NT2/D1 (cell line): ENCODE measurements at regions not wholly inside any gene's neighbourhood (a gene's known extent, or its start where the extent isn't known, plus 50 kb on each side); places are given as distances from the start of the nearest gene placed in this dataset.

Experiments used
- DNase-seq: peaks from one replicate; pipeline ENCODE4 v3.0.0-alpha.2; 2011; ENCODE audit warnings: low read depth, low spot score
- H3K27me3 ChIP-seq: 2 replicates; pipeline ENCODE4 v1.6.0; 2011; ENCODE audit warnings: mild to moderate bottlenecking; ENCODE audit not compliant: insufficient read length, insufficient read depth
- H3K36me3 ChIP-seq: 2 replicates; pipeline ENCODE4 v1.6.1; 2011; ENCODE audit warnings: mild to moderate bottlenecking, low read length, mixed read lengths; ENCODE audit not compliant: insufficient read depth, insufficient read length
- H3K4me1 ChIP-seq: 2 replicates; pipeline ENCODE4 v1.5.1; 2011; ENCODE audit not compliant: insufficient read depth, insufficient read length
- H3K4me3 ChIP-seq: 2 replicates; pipeline ENCODE4 v1.5.1; 2011; ENCODE audit warnings: low read depth; ENCODE audit not compliant: insufficient read length
- H3K9ac ChIP-seq: 2 replicates; pipeline ENCODE4 v1.6.0; 2011; ENCODE audit warnings: low read depth; ENCODE audit not compliant: insufficient read length
- H3K9me3 ChIP-seq: 2 replicates; pipeline ENCODE4 v1.5.1; 2011; ENCODE audit warnings: mild to moderate bottlenecking, low read length; ENCODE audit not compliant: insufficient read depth
- SUZ12 ChIP-seq: IDR thresholded peaks from 2 replicates; pipeline ENCODE4 v1.6.1; 2011; ENCODE audit not compliant: insufficient read length, insufficient read depth; ENCODE audit errors: extremely low read depth
- YY1 ChIP-seq: IDR thresholded peaks from 2 replicates; pipeline ENCODE4 v1.6.1; 2011; ENCODE audit not compliant: insufficient read length, insufficient read depth
- ZNF274 ChIP-seq: IDR thresholded peaks from 2 replicates; pipeline ENCODE4 v1.6.1; 2011; ENCODE audit warnings: mild to moderate bottlenecking, low read depth, low read length

DNA sequence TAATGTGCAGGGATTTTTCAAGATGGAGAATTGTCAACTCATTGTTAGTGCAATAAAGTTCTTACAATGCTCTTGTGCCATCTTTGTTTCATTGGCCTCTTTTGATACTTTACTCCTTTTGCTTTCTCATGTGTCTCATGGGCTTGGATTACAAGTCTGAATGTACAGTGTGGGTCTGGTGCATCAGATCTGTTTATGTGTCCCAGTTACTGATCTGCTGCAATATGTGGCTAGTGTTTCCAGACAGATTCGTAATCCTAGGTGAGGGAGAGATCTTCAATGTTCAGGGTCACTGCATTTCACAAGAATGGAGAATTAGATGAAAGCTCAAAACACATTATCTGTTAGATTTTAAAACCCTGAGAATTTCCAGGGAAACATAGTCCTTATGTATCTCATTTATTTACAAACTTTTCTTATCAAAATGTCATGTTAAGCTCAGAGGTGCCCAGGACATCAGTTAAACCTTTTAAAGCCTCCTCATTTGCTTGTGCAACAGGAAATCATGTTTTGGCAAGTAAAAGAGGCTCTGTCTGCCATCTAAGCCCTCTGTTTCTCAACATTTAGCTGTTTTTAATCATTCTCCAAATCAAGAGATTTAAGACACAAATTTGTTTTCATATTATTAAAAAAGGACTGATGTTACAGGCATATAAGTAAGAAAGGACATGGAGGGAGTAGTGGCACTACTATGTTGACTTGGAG lies 108.1 kb downstream of the NUP35 start:
- no peak for DNase-seq
- H3K36me3 ChIP-seq, result no peaks in the 10 kb centered on the region
- H3K9ac ChIP-seq, result no peak overlapping the region
- TF ChIP-seq YY1 (no peak), SUZ12 (no peak), ZNF274 (no peak)
- H3K9me3 ChIP-seq, result no peaks in the 10 kb centered on the region
- no peaks in the 10 kb centered on the region for H3K27me3 ChIP-seq
- H3K4me1 ChIP-seq, result no peaks in the 10 kb centered on the region
- no peak overlapping the region for H3K4me3 ChIP-seq

DNA sequence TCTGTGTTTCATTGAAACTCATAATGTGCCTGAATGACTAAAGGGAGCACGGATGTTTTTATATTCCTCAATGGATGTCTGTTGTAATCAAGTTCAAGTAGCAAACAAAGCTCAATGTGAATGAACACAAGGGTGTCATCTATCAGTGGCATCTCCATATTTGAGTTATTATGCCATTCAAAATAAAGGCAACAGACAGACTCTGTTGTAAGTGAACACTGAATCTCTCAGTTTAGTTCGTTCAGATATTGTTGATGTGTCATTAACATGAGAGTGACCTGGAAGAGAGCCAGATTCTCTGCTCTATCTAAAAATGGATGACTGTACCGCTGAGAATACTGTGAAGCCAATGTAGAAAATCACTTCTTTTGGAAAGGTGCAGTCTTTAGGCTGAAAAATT lies 118.7 kb downstream of the NUP35 start:
- Histone ChIP-seq H3K4me1 (no peaks in the 10 kb centered on the region), H3K9me3 (no peaks in the 10 kb centered on the region), H3K9ac (no peak overlapping the region), H3K4me3 (no peak overlapping the region), H3K36me3 (no peaks in the 10 kb centered on the region), H3K27me3 (no peaks in the 10 kb centered on the region)
- no peak for DNase-seq
- TF ChIP-seq YY1, result no peak
- no peak for TF ChIP-seq ZNF274
- TF ChIP-seq SUZ12, result no peak

DNA sequence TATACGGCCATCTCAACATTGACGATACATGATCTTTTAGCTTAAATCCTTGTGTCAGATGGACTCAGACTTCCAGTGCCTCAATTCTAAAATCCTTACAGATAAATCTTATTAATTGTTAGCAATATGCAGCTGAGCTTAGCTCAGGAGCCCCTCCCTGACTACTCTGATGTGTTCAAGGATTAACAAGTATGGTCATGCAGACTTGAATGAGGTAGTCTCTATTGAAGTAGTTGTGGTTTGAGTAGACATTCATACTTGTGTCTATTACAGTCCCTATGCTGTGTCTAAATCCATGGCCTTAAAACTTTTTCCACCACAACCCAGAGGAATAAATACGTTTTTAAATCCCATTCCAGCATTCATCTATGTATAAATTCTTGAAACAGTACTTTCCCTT lies 119.5 kb downstream of the NUP35 start:
- Histone ChIP-seq H3K4me1 (no peaks in the 10 kb centered on the region), H3K4me3 (no peak overlapping the region), H3K36me3 (no peaks in the 10 kb centered on the region), H3K9me3 (no peaks in the 10 kb centered on the region), H3K9ac (no peak overlapping the region), H3K27me3 (no peaks in the 10 kb centered on the region)
- no peak for DNase-seq
- no peak for TF ChIP-seq YY1

DNA sequence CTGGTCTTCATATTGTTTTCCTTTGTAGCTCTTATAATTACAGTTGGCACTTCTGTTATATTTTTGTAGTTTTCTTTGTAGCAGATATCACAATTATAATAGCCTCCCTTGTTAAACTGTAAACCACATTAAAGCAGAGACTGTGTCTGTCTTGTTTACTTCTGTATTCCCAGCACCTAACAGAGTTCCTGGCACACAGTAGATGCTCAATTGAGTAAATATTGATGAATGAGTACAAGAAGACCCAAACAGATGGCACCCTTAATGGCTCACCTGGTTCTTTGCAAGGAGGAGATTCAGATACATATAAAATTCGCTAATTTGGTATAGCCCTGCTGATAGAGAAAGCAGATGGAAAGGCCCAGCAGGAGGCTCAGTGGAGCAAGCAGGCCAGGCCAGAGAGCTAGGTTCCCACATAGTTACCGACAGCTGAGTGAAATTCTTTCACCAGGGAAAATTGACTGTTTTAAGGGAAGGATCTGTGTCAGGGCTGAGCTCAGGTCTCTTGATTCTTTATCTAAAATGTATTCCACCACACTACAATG lies 120.1 kb downstream of the NUP35 start:
- DNase-seq, result no peak
- TF ChIP-seq YY1, result no peak
- no peak for TF ChIP-seq SUZ12
- no peak for TF ChIP-seq ZNF274
- no peaks in the 10 kb centered on the region for H3K27me3 ChIP-seq
- no peaks in the 10 kb centered on the region for H3K4me1 ChIP-seq
- H3K4me3 ChIP-seq, result no peak overlapping the region
- no peaks in the 10 kb centered on the region for H3K9me3 ChIP-seq
- no peaks in the 10 kb centered on the region for H3K36me3 ChIP-seq
- no peak overlapping the region for H3K9ac ChIP-seq

DNA sequence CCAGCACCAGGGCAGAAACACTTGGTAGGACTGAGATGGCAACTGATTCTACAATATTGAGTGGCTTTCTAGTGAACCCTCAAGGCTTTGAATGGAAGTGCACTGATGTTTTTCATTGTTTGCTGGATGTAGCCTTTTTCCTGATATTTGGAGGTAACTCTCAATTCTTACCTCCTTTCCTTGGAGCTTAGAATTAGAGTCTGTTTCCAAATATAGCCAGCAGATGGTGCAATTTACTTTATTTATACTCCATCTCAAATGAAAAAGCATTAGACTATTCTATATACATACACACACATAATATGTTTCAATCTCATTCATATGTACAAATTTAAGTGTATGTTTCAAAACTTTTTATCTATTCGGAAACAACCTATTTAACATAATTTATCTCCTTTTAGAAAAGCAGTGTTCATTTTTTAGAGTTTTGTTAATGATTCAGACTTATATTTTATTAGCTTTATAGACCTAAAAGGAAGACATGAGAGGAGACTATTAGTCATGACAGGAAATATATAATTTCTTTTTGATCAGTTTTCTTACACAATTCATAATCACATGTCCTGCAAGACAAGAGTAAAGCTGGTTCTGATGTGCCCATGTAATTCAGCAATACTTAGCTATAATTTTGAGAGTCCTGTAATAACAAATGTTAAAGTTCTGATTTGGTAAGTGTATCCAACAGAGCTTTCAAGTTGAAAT lies 124.8 kb downstream of the NUP35 start:
- no peak overlapping the region for H3K4me3 ChIP-seq
- H3K4me1 ChIP-seq, result no peaks in the 10 kb centered on the region
- no peaks in the 10 kb centered on the region for H3K36me3 ChIP-seq
- no peak for TF ChIP-seq YY1
- no peak for TF ChIP-seq ZNF274
- no peak for TF ChIP-seq SUZ12
- DNase-seq, result peak; percentile 11
- H3K9ac ChIP-seq, result no peak overlapping the region
- no peaks in the 10 kb centered on the region for H3K27me3 ChIP-seq
- no peaks in the 10 kb centered on the region for H3K9me3 ChIP-seq

DNA sequence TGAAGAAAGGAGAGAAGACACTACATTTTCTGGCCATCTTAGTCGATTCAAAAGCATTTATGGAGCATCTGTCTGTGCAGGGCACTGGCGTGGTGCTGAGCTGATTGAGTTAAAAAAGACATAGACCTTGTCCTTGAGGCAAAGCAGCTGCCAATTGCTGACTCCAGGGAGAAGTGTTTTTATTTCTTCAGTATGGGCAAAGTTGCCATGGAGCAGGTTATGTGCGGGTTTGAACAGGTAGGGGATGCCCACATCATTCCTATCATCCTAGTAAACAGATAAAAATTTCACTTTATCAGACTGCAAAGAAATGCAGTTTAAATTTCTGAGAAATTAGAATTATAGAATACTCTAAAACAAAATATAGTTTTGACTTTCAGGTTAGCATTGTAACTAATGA lies 125.8 kb downstream of the NUP35 start:
- no peak for DNase-seq
- Histone ChIP-seq H3K27me3 (no peaks in the 10 kb centered on the region), H3K36me3 (no peaks in the 10 kb centered on the region), H3K9me3 (no peaks in the 10 kb centered on the region), H3K9ac (no peak overlapping the region), H3K4me1 (no peaks in the 10 kb centered on the region), H3K4me3 (no peak overlapping the region)
- TF ChIP-seq ZNF274 (no peak), SUZ12 (no peak), YY1 (no peak)

DNA sequence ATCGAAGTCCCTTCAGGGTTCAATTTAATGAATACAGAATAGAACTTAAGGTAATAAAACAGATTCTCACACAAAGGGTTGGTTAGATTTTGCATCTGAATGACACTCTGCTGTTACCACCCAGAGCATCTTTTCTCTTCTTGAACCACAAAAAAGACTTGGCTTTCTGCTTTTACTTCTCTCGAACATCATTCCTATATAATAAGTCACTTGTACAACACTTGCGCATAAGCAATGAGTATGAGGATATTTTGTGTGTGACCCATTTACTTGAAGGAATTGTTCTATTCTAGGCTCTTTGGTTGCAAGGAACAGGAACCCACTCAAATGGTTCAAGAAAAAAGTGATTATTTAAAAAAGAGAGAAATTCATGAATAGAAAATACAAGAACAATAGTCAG lies 126.2 kb downstream of the NUP35 start:
- DNase-seq, result no peak
- H3K9me3 ChIP-seq, result no peaks in the 10 kb centered on the region

More for the DNA sequence above, 126.2 kb downstream of the NUP35 start:
- Histone ChIP-seq H3K27me3 (no peaks in the 10 kb centered on the region), H3K4me3 (no peak overlapping the region), H3K4me1 (no peaks in the 10 kb centered on the region), H3K9ac (no peak overlapping the region), H3K36me3 (no peaks in the 10 kb centered on the region)
- TF ChIP-seq ZNF274 (no peak), SUZ12 (no peak), YY1 (no peak)
